NCI-H526 treated with DMSO at 0.1 percent for 48 hours (cell line): ENCODE measurements at regions not wholly inside any gene's neighbourhood (a gene's known extent, or its start where the extent isn't known, plus 50 kb on each side); places are given as distances from the start of the nearest gene placed in this dataset.
"Not testable (repeated sequence)": the region's sequence is repeated elsewhere in the genome, so short reads cannot be mapped to it uniquely, and the experiment has no call there.

ENCODE experiments used
- DNase-seq: peaks from one replicate; lab custom pipeline; 2025; lab: John Stamatoyannopoulos, UW

- DNase-seq = no peak
Measured at GRCh38 chr2:164024396-164024795, 288.6 kb upstream of the FIGN start.

- no peak for DNase-seq
Measured at GRCh38 chr2:164023896-164024295, 288.1 kb upstream of the FIGN start.

GRCh38 chr2:164015328-164016123, 279.7 kb upstream of the FIGN start:
- DNase-seq = peak; percentile 37

GRCh38 chr2:164014791-164015190, 279.0 kb upstream of the FIGN start:
- no peak for DNase-seq

GRCh38 chr2:164014068-164014731, 278.4 kb upstream of the FIGN start:
- no peak for DNase-seq

- DNase-seq = no peak
Measured at GRCh38 chr2:164012581-164012980, 276.8 kb upstream of the FIGN start.

- no peak for DNase-seq
Measured at GRCh38 chr2:164009756-164010337, 274.0 kb upstream of the FIGN start.

- no peak for DNase-seq
Measured at GRCh38 chr2:164008752-164009151, 272.9 kb upstream of the FIGN start.

- no peak for DNase-seq
Measured at GRCh38 chr2:164006704-164007103, 270.9 kb upstream of the FIGN start.

- DNase-seq = no peak
Measured at GRCh38 chr2:164000176-164000575, 264.4 kb upstream of the FIGN start.

- no peak for DNase-seq
Measured at GRCh38 chr2:163997466-163997865, 261.7 kb upstream of the FIGN start.

- no peak for DNase-seq
Measured at GRCh38 chr2:163990541-163990940, 254.7 kb upstream of the FIGN start.

- no peak for DNase-seq
Measured at GRCh38 chr2:163990101-163990500, 254.3 kb upstream of the FIGN start.

- DNase-seq = no peak
Measured at GRCh38 chr2:163987175-163987940, 251.6 kb upstream of the FIGN start.

- no peak for DNase-seq
Measured at GRCh38 chr2:163984986-163985385, 249.2 kb upstream of the FIGN start.

GRCh38 chr2:163983911-163984310, 248.1 kb upstream of the FIGN start:
- no peak for DNase-seq

GRCh38 chr2:163982938-163983337, 247.1 kb upstream of the FIGN start:
- DNase-seq = no peak

- DNase-seq = no peak
Measured at GRCh38 chr2:163974766-163975165, 239.0 kb upstream of the FIGN start.

- no peak for DNase-seq
Measured at GRCh38 chr2:163970058-163970813, 234.4 kb upstream of the FIGN start.

- DNase-seq = not testable (repeated sequence)
Measured at GRCh38 chr2:163964278-163964677, 228.5 kb upstream of the FIGN start.

- DNase-seq = no peak
Measured at GRCh38 chr2:163953390-163953907, 217.6 kb upstream of the FIGN start.
